Colonic mucosa (tissue), 4 donors: ENCODE measurements at regions not wholly inside any gene's neighbourhood (a gene's known extent, or its start where the extent isn't known, plus 50 kb on each side); places are given as distances from the start of the nearest gene placed in this dataset.
A peak's percentile ranks its signal among the peaks of the same experiment; 100 is the strongest.

Experiments
- DNase-seq: peaks from one replicate; pipeline ENCODE4 v3.0.0-alpha.2; 2020
- H3K27ac ChIP-seq: fragments of 200-600 bp; one replicate; pipeline ENCODE4 v1.8.0; 2021
- H3K27me3 ChIP-seq: fragments of 200-600 bp; one replicate; pipeline ENCODE4 v1.8.0; 2021
- H3K36me3 ChIP-seq: fragments of 200-600 bp; one replicate; pipeline ENCODE4 v1.8.0; 2021
- H3K4me1 ChIP-seq: fragments of 200-600 bp; one replicate; pipeline ENCODE4 v1.8.0; 2021; ENCODE audit warnings: mild to moderate bottlenecking
- H3K4me3 ChIP-seq: fragments of 200-600 bp; one replicate; pipeline ENCODE4 v1.8.0; 2021
- H3K9ac ChIP-seq, 2 donors: one replicate each; pipeline ENCODE4 v1.7.0; 2013; ENCODE audit warnings: control low read depth in 2 of 2, low read depth in 2 of 2, low read length in 2 of 2
- H3K9me3 ChIP-seq: fragments of 200-600 bp; one replicate; pipeline ENCODE4 v1.8.0; 2021
- intact Hi-C: fragments of 100-400 bp; cut with DNase I; formaldehyde crosslinking; loops from one replicate; pipeline ENCODE4 v1.14.1; 2022
- TF ChIP-seq, protein P1 (sequence below): fragments of 200-600 bp; IDR thresholded peaks from one replicate; pipeline ENCODE4 v1.8.0; 2022; ENCODE audit warnings: antibody characterized with exemption, mild to moderate bottlenecking
- donor health status: healthy.
- donor health status: DM: no; HTN: no; CAD: no.
- donor health status: DM: no; HTN: no; CAD: no.

GRCh38 chr1:87961992-87962391 is 633.3 kb downstream of the LMO4 start:
- TF ChIP-seq, protein P1, sequence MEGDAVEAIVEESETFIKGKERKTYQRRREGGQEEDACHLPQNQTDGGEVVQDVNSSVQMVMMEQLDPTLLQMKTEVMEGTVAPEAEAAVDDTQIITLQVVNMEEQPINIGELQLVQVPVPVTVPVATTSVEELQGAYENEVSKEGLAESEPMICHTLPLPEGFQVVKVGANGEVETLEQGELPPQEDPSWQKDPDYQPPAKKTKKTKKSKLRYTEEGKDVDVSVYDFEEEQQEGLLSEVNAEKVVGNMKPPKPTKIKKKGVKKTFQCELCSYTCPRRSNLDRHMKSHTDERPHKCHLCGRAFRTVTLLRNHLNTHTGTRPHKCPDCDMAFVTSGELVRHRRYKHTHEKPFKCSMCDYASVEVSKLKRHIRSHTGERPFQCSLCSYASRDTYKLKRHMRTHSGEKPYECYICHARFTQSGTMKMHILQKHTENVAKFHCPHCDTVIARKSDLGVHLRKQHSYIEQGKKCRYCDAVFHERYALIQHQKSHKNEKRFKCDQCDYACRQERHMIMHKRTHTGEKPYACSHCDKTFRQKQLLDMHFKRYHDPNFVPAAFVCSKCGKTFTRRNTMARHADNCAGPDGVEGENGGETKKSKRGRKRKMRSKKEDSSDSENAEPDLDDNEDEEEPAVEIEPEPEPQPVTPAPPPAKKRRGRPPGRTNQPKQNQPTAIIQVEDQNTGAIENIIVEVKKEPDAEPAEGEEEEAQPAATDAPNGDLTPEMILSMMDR = no peak
- H3K27ac ChIP-seq = no peak overlapping the region
- no peak overlapping the region for H3K4me3 ChIP-seq
- no peak for DNase-seq
- H3K9me3 ChIP-seq = no peaks in the 10 kb centered on the region
- H3K4me1 ChIP-seq = no peaks in the 10 kb centered on the region
- H3K36me3 ChIP-seq = no peaks in the 10 kb centered on the region
- no peak overlapping the region for H3K9ac ChIP-seq
- no peaks in the 10 kb centered on the region for H3K27me3 ChIP-seq
- intact Hi-C loops = no loop called here

DNA sequence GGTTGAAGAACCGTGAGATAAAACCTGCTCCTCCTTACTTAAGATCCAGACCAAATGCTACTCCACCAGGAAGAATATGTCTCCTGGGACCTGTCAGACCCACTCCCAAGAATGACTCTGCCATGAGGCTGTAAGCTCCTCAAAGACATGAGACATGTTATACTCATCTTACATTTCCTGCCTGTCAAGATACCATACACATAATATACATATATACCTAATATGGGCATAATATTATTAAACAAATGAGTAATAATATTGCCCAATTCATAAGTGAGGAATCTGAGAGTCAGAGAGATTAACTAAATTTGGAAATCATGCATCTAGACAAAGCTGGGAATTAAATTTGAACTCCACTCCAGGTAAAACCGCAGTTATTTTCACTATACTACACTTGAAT is 634.9 kb downstream of the LMO4 start:
- Histone ChIP-seq H3K4me1 (no peaks in the 10 kb centered on the region), H3K36me3 (no peaks in the 10 kb centered on the region), H3K9me3 (no peaks in the 10 kb centered on the region), H3K27me3 (no peaks in the 10 kb centered on the region), H3K27ac (no peak overlapping the region), H3K9ac (no peak overlapping the region), H3K4me3 (no peak overlapping the region)
- no peak for DNase-seq
- intact Hi-C loops = no loop called here
- TF ChIP-seq, protein P1 = no peak

DNA sequence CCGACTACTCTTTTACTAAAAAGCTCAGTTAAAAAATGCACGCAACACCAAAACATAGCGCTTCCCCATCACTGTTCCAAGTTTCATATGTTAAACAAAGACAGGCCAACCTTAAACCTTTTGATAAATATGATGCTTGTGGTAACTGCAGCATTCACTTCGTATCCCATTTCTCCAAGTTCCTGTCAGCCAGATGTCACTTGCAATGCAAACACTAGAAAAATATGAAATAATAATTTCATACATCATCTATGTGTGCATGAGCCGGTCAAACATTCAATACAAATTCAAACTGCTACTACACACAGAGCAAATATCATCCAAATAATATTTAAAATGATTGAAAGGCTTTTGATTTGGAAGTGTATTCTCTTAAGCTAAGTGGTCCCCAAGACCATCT is 636.5 kb downstream of the LMO4 start:
- Histone ChIP-seq H3K4me1 (no peaks in the 10 kb centered on the region), H3K9ac (no peak overlapping the region), H3K27me3 (no peaks in the 10 kb centered on the region), H3K36me3 (no peaks in the 10 kb centered on the region), H3K27ac (no peak overlapping the region), H3K4me3 (no peak overlapping the region), H3K9me3 (no peaks in the 10 kb centered on the region)
- TF ChIP-seq, protein P1 = no peak
- DNase-seq = no peak
- intact Hi-C loops = no loop called here

GRCh38 chr1:87968197-87968955 is 639.7 kb downstream of the LMO4 start:
- Histone ChIP-seq H3K9ac (no peak overlapping the region), H3K4me3 (no peak overlapping the region), H3K36me3 (no peaks in the 10 kb centered on the region), H3K27me3 (no peaks in the 10 kb centered on the region), H3K9me3 (no peaks in the 10 kb centered on the region), H3K4me1 (no peaks in the 10 kb centered on the region), H3K27ac (no peak overlapping the region)
- TF ChIP-seq, protein P1 = no peak
- intact Hi-C loops = no loop called here
- peak; percentile 21 for DNase-seq

GRCh38 chr1:87969040-87969439 is 640.4 kb downstream of the LMO4 start:
- DNase-seq = no peak
- no peaks in the 10 kb centered on the region for H3K9me3 ChIP-seq
- H3K9ac ChIP-seq = no peak overlapping the region
- H3K4me3 ChIP-seq = no peak overlapping the region
- intact Hi-C loops = no loop called here
- no peaks in the 10 kb centered on the region for H3K4me1 ChIP-seq
- no peaks in the 10 kb centered on the region for H3K27me3 ChIP-seq
- TF ChIP-seq, protein P1 = no peak
- no peaks in the 10 kb centered on the region for H3K36me3 ChIP-seq
- no peak overlapping the region for H3K27ac ChIP-seq
